ENCODE measurements at regions not wholly inside any gene's neighbourhood (a gene's known extent, or its start where the extent isn't known, plus 50 kb on each side); places are given as distances from the start of the nearest gene placed in this dataset.
A peak's percentile ranks its signal among the peaks of the same experiment; 100 is the strongest.

DNA sequence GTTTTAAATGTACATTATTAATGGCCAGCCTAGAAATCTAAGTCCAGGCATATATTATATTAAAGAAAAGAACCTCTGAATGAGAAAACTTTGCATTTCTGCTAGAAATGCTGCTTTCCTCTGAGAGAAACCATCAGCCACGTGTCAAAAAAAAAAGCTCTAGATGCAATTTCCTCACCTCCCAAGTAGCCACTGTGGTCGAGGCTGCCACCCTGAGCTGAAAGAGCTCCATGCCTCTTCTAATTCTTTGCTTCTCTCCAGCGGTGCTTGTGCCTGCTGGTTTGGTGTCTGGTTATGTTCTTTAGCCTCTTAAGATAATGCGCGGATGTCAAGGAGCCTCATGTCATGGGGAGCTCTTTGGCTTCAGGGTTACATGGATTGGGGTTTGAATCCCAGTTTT lies 316.0 kb downstream of the TFAP2C start:
- peak; percentile 1 for DNase-seq (ENCODE audit: low read depth)
- no peak overlapping the region for H3K4me3 ChIP-seq (ENCODE audit: control insufficient read depth, low read depth, low read length)
- peak; percentile 52 for TF ChIP-seq CTCF (IDR thresholded peaks at IDR 0.05; ENCODE audit: control insufficient read depth, insufficient read depth, low read depth, low read length, missing control alignments)

- TF ChIP-seq CTCF (IDR thresholded peaks at IDR 0.05; ENCODE audit: control insufficient read depth, insufficient read depth, low read depth, low read length, missing control alignments), result no peak
- no peak overlapping the region for H3K4me3 ChIP-seq (ENCODE audit: control insufficient read depth, low read depth, low read length)
- DNase-seq (ENCODE audit: low read depth), result no peak
Observed at GRCh38 chr20:56945901-56946300, 316.8 kb downstream of the TFAP2C start.

GRCh38 chr20:56949318-56949717 lies 317.1 kb downstream of the BMP7 start:
- TF ChIP-seq CTCF (IDR thresholded peaks at IDR 0.05; ENCODE audit: control insufficient read depth, insufficient read depth, low read depth, low read length, missing control alignments), result no peak
- no peak overlapping the region for H3K4me3 ChIP-seq (ENCODE audit: control insufficient read depth, low read depth, low read length)
- no peak for DNase-seq (ENCODE audit: low read depth)

- no peak overlapping the region for H3K4me3 ChIP-seq (ENCODE audit: control insufficient read depth, low read depth, low read length)
- TF ChIP-seq CTCF (IDR thresholded peaks at IDR 0.05; ENCODE audit: control insufficient read depth, insufficient read depth, low read depth, low read length, missing control alignments), result no peak
- no peak for DNase-seq (ENCODE audit: low read depth)
Observed at GRCh38 chr20:56952258-56953047, 314.0 kb downstream of the BMP7 start.

DNA sequence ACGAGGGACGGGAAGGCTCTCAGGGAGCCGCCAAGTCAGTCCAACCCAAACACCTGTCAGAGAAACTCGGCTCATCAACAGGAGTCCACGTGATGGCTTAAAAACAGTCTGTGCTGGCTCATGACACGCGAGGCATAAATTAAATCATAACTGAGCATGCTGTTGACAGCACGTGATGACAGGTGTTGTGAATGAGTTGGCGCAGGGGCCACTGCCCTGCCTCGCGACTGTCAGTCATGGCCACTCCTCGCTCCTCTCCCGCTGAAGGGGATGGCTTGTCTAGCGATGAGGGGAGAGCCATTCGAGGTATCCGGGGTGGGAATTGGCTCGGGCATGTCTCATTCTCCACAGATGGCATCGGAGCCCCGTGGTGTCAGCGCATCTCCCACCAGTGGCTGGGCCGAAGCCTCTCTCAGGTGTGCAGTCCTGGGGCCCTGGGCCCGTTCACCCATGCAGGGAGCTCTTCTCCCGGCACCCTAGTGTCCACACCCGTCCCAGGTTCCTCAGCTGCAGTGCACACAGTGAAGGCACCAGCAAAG lies 313.3 kb downstream of the BMP7 start:
- TF ChIP-seq CTCF (IDR thresholded peaks at IDR 0.05; ENCODE audit: control insufficient read depth, insufficient read depth, low read depth, low read length, missing control alignments), result no peak
- no peak overlapping the region for H3K4me3 ChIP-seq (ENCODE audit: control insufficient read depth, low read depth, low read length)
- DNase-seq (ENCODE audit: low read depth), result no peak

DNA sequence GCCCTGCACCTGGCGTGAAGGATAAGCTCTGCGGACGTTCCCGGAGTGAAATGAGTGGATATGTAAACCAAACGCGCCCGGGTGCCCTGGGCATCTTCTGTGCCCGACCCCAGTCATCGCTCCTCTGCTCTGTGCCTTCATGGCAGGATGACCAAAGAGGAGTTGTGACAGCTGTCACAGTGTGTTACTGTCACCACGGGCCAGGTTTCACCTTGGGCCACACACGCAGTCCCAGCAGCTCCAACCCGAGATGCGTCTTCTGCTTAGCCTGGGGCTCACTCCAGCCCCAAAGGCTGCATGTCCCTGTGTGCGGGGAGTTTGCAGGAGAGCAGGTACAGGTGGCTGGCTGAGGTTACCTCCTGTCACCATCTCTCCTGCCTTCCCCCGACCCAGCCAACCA lies 311.6 kb downstream of the BMP7 start:
- DNase-seq (ENCODE audit: low read depth), result no peak
- no peak for TF ChIP-seq CTCF (IDR thresholded peaks at IDR 0.05; ENCODE audit: control insufficient read depth, insufficient read depth, low read depth, low read length, missing control alignments)
- no peak overlapping the region for H3K4me3 ChIP-seq (ENCODE audit: control insufficient read depth, low read depth, low read length)

Measured in AG09309 (cell line).